GM18508 (cell line): ENCODE measurements at regions not wholly inside any gene's neighbourhood (a gene's known extent, or its start where the extent isn't known, plus 50 kb on each side); places are given as distances from the start of the nearest gene placed in this dataset.
"Not testable (repeated sequence)": the region's sequence is repeated elsewhere in the genome, so short reads cannot be mapped to it uniquely, and the experiment has no call there.

Experiments
- ATAC-seq: cut with Tn5 transposase; IDR thresholded peaks from one replicate; pipeline ENCODE4 v1.9.1; 2021; ENCODE audit warnings: moderate number of reproducible peaks; ENCODE audit not compliant: insufficient read depth, unreplicated experiment

DNA sequence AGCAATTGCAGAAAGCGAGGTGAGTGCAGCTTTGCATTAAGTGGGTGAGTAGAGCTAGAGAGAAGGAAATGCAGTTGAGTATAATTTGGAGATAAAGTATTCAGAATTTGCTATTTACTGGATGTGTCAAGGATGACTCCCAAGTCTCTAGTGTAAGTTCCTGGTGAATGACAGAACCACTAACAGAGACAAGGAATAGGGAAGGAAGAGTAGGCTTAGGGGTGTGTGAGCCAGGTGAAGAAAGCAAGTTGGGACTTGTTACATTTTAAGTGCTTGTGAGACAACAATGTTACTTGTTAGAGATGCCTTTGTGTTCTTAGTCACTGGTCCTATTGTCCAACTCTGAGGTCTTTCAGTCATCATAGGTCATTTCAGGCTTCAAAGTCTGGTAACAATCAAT, 70.8 kb downstream of the TBC1D26 start:
- ATAC-seq: not testable (repeated sequence)

DNA sequence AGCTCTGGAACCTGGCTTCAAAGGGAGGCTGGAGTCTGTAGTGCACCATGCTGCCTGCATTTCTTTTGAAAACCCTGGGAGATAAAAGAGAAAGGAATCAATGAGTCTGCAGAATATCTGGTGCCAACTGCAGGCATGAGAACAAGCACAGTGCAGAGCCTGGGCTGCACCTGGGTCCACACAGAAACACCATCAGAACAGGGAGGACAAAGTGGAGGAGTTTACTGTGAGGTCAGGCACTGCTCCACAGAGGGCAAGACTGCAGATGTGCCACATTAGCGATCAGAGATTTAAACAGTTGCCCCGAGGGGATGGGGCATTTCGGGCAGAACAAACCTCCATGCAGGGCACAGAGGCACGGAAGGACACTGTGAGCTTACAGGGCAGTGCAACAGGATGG, 74.7 kb downstream of the TBC1D26 start:
- ATAC-seq: not testable (repeated sequence)

DNA sequence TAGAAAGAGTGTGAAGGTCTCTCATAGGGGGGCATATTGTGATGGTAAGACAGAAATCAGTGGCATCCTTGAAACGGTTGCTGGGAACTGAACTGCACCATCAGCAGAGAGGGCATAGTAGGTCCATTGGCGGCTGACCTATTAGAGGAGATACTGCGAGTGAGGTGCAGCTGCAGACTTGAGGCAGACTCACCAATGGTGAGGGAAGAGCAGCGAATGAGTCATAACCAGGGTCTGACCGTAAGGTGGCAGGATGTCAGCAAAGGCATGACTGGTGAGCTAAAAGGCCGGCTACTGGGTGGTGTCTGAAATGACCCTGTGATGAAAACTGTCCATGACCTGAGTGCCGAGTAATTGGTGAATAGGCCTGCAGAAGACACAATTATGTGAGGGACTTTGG, 81.3 kb downstream of the TBC1D26 start:
- not testable (repeated sequence) for ATAC-seq

DNA sequence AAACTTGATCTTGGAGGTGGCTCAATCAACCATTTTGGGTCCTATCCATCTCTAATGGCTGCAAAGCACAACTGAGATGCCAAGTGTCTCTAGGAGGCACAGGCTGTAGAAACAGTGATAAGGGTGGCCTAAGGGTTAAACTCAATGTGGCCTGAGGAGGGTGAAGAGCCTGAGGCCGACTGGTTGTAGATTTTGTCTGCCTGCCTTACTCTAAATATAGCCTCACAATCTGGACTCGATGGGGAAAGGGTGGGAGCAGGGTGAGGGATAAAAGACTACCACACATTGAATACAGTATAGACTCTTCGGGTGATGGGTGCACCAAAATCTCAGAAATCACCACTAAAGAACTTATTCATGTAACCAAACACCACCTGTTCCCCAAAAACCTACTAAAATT, 81.9 kb downstream of the TBC1D26 start:
- not testable (repeated sequence) for ATAC-seq

DNA sequence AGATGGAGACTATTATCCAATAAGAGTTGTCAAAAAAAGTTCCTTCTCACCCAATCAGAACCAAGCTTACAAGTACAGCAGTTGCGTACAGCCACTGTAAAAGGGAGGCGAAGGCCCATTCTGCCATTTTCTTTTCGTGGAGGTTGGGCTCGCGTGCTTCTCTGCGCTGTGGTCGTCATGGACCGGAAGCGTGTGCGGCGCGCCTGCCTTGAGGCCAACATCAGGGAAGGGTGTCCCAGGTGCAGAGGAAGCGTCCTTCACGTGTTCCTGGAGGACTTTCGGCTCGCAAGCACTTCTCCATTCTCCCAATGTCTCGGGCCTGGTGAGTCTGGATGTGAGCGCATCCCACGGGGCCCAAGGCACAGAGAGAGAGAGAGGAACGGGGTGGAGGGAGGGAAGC, 85.8 kb downstream of the TBC1D26 start:
- not testable (repeated sequence) for ATAC-seq

DNA sequence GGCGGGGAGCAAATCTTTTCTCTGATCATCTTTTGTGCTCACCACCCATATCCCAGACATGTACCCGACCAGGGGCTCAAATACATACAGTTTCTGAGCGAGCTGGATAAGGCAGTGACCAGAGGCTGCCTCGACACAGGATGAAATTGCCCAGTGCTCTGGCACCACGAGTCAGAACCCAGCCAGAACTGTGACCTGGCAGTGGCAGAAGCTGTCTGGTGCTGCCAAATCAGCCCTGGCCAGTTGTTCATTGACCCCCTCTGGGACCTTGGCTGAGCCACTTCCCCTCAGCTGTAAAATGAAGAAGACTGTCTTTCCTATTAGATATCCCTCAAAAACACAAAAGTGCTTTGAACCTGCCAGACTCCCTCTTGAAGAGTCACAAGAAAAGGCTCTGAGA, 90.2 kb downstream of the TBC1D26 start:
- not testable (repeated sequence) for ATAC-seq

DNA sequence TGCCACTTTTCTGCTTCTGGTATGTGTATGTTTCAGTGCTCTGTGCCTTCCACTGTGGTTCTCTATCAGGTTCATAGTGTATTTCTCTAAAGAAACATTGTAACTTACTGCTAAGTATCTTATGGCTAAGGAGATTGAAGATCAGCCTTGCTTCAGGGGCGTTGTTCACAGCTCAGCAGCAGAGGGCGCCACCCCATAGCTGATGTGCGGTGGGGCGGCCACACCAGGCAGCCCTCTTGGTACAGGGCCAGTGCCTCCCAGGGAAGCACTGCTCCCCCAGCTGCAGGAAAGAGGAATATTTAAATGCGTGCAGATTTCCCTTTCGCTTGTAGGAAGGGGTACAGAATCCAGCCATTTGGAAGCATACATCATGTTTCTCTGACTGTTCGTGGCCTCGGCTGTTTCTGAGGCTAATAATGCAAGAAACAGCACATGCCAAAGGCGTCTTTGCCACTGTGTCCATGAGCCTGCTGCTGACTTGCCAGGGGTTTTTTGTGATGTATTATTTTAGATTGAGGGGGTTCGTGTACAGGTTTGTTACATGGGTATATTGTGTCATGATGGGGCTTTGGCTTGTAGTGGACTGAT, 96.7 kb downstream of the TBC1D26 start:
- not testable (repeated sequence) for ATAC-seq

DNA sequence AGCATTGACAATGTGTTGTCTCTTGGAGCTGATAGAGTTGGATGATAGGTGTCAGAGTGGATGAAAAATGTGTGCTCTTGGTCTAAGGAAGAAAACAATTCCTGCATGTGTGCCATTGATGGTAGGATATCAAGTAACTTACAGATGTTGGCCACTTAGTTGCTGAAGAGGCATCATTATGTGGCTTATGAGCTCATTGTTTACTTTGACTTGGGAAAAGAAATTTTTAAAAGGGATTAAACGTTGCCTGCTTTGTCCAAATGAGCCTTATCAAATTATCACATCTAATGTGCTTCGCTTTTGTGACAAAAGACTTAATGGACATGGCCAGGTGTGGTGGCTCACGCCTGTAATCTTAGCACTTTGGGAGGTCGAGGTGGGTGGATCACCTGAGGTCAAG, 98.1 kb downstream of the TBC1D26 start:
- not testable (repeated sequence) for ATAC-seq

DNA sequence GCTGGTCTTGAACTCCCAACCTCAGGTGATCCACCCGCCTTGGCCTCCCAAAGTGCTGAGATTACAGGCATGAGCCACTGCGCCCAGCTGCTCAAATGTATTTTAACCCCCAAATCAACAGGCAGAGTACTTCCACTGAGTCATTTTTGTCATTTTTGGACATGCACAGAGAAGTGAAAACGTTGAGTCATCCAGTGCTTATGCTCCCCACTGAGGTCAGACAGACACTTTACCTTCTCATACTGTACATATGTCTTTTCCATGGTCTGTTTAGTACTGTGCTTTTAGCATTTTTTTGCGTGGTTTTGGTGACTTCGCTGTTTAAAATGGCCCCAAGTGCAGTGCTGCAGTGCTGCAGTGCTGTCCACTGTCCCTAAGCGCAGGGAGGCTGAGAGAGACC, 99.1 kb downstream of the TBC1D26 start:
- peak; percentile 89 for ATAC-seq

DNA sequence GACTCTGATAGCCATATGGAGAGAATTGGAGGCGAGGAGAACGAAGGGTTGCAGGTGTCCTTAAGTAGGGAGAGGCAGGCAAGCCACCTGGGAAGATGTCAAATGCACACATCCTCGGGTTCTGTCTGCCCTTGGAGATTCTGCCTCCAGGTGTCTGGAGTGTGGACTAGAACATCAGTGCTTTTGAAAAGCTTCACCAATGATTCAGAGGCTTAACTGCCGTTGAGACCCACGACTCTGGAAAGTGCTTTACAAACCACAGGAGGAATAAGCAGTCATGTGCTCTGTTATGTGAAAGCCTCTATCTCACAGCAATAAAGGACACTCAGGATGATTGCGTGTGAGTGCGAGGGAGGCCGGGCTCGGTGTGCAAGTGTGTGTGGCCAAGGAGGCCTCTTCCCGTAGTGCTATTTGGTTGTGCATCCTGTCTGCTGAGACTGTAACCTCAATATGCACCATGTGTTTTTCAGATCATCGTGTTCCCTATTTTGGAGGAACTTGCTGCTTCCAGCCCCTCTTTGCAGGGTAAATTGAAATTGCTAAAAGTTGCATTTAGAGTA, 100.9 kb downstream of the TBC1D26 start:
- ATAC-seq: not testable (repeated sequence)

DNA sequence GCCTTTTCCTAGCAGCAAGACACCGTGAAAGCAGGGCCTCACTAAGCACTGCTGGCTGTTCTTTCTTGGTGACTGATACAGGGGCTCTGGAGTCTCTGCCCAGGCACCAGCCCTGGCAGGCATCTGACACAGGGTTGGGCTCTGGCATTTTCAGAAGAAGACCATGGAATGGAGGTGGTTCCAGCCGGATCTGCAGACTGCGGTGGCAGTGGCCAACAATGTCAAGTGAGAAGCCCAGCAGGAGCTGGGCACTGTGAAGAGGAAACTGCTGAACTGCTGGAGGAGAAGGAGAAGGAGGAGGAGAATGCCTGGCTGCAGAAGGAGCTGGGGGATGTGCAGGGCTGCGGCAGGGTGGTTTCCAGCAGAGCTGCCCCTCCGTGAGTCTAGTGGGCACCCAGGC, 101.8 kb downstream of the TBC1D26 start:
- not testable (repeated sequence) for ATAC-seq

DNA sequence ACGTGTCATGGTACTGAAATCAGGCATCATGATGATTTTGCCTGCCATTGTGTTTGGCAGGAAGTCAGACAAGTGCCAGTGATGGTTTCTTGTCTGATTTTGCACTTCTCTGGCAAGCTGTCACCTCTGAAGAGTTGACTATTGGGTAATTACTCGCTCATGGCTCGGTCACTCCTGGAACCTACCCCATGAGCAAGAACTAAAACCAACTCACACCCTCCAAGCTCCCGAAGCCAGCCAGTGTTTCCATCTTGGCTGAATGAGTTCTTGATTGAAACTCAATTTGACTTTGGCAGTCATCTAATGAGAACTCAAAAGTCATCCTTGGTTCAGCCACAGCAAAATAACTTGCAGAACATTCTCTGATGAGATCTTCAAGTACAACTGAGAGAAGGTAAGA, 103.4 kb downstream of the TBC1D26 start:
- ATAC-seq: not testable (repeated sequence)

DNA sequence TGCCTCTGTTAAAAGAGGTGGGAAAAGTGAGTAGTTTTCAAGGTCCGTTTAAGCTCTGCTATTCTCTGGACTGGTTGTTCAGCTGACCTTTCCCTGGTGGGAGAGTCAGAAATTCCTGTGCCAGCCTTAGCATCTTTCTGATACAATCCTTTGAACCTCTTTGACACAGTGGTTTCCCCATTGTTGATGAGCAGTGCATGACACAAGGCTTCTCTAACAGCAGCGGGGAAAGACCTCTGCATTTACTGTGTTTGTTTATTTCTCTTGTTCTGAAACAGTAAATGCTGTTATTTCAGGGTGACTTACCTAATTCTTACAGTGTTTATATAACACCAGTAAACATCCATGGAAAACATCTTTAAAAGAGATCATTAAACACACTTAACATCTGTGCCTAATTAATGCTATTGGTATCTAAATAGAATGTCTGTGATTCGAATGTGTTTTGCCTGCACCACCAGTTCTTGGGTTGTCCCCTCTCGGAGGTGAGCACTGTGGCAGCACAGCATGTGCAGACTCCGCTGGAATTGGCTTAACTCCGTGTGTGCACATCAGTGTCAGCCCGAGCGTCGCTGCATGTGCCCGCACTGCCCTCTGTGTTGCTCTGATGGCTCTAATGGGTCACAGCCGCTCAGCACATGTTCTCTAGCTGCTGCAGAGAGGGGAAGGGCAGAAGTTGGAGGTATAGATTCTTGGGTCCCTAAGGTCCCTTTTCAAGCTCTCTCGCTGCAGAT, 104.3 kb downstream of the TBC1D26 start:
- ATAC-seq: not testable (repeated sequence)

DNA sequence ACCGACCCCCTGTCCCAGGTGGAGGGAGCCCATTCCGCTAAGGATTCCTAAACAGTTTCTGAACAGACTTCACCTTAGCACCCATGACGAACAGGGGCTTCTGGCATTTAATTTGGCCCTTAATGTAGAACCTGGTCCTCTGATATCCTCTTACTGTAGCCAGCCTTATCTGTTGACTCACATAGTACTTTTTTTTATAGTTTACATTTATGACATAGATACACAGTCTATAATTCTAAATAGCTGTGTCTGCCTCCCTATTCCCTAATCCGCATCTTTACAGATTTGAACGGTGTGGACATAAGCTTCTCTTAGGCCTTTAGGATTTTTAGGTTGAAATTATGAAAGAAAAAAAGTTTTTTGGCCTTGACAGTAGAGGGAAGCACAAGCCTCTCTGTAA, 104.9 kb downstream of the TBC1D26 start:
- not testable (repeated sequence) for ATAC-seq

DNA sequence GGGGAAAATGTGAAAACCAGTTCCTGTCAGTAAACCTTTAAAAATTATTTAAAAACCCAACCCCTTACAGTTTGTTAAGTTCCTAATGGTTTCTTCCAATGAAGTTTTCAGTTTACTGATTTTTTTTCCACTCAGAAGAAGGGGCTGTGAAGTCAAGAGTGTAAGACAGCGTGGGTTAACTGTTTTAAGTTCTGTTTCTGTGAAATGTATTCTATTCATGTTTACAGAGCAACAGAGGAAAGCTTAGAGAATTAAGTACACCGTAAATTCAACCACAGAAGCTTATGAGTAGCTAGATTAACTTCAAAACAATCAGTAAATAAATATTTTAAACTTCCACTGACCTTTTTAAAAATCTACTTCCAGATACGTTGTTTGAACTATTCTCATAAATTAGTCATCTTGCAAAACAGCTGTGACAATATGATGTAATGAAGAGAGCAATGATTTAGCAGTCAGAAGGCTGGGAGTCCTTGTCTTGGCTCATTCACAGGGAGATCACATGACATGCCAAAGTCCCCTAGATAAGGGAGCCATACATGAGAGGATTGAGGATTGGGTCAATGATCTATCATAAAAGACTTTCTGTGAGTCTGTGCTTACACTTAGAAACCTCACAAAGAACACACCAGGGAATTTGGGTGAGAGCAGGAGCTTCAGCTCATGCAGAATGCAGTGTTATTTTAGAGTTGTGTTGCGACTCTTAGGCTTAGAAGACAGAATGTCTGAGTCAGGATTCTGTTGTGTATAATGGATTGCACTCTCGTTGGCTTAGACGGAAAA, 97.3 kb upstream of the ADORA2B start:
- ATAC-seq: peak; percentile 43

DNA sequence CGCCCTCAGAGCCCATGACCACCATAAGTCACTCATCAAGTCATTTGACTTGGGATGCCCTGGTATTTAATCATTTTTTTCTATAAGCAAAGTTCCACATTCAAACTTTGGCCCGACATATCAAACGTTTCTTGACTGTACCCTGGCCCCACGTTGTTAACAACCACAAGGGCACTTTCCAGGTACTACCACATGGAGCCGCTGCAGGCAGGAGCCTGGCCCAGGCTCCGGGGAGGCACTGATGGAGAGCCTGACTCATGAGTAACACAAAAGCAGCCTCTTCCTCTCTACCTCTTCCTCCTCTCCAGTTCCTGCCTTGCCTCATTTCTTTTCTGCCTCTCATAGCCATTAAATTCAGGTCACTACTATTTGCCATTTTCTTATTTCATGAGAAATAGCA, 95.9 kb upstream of the ADORA2B start:
- not testable (repeated sequence) for ATAC-seq

DNA sequence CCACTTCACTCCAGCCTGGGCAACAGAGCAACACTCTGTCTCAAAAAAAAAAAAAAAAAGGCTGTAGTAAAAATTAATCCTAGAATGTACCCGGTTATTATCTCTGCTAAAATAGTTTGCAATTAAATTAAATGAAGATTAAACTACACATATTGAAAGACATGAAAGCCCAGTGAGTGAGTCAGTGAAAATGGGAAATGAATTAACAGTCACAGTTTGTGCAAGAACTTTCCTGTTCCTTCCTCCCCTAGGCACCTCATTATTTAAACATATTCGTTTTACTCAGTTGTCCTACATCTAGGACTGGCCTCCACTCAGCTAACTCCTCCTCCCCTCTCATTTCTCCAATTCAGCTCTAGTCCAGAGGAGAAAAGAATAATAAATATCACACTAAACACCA, 94.9 kb upstream of the ADORA2B start:
- not testable (repeated sequence) for ATAC-seq

DNA sequence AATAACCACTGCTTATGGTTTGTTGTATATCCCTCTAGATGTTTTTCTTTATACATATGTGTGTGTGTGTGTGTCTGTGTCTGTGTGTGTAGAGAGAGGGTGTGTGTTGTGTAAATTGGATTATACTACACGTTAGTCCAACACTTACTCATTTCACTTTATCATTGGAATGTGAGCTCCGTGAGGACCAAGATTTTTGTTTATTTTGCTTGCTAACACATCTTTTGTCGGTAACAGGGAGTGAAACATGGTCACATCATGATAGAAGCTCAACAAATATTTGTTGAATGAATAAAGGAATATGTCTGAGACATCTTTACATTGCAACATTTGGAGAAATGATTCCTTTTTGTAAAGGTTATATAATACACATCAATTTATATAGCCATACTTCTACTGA, 94.2 kb upstream of the ADORA2B start:
- not testable (repeated sequence) for ATAC-seq

DNA sequence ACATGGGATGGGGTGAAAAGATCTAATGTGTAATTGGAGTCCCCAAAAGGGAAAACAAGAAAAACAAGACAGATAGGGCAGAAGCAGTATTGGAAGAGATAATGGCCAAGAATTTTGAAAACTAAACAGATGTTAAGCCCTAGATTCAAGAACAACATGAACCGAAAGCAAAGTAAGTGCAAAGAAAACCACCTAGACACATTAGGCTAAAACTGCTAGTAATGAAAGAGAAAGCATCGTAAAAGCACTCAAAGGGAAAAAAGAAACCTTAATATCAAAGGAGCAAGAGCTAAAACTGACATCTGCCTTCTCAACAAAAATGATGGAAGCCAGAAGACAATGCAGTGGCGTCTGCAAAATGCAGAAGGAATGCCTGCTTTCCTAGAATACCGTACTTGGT, 92.1 kb upstream of the ADORA2B start:
- ATAC-seq: not testable (repeated sequence)

DNA sequence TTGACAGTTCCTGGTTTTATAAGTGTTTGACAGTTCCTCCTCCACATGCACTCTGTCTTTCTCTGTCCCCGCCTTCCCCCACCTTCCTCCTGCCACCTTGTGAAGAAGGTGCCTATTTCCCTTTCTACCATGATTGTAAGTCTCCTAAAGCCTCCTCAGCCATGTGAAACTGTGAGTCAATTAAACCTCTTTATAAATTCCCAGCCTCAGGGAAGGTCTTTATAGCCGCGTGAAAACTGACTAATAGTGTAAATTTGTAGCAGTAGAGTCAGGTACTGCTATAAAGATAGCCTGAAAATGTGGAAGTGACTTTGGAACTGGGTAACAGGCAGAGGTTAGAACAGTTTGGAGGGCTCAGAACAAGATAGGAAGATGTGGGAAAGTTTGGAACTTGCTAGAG, 88.7 kb upstream of the ADORA2B start:
- not testable (repeated sequence) for ATAC-seq

DNA sequence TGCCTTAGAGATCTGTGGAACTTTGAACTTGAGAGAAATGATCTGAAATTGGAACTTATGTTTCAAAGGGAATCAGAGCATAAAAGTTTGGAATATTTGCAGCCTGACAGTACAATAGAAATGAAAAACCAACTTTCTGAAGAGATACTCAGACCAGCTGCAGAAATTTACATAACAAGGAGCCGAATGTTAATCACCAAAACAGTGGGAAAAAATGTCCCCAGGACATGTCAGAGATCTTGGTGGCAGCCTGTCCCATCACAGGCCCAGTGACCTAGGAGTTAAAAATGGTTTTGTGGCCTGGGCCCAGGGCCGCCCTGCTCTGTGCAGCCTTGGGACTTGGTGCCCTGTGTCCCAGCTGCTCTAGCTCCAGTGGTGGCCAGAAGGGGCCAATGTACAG, 88.2 kb upstream of the ADORA2B start:
- ATAC-seq: not testable (repeated sequence)
